Type B pancreatic cell (in vitro differentiated cells): ENCODE measurements at regions not wholly inside any gene's neighbourhood (a gene's known extent, or its start where the extent isn't known, plus 50 kb on each side); places are given as distances from the start of the nearest gene placed in this dataset.

ENCODE experiments used
- DNase-seq: peaks from one replicate; pipeline ENCODE4 v3.0.0; 2021; ENCODE audit warnings: mixed read lengths; ENCODE audit not compliant: unreplicated experiment; ENCODE audit errors: extremely low spot score
- H3K27ac Mint-ChIP-seq: 2 replicates; pipeline ENCODE4 v1.8.0; 2021; ENCODE audit warnings: mild to moderate bottlenecking, mixed read lengths
- H3K27me3 Mint-ChIP-seq: 2 replicates; pipeline ENCODE4 v1.8.0; 2021; ENCODE audit warnings: mixed read lengths
- H3K36me3 Mint-ChIP-seq: 2 replicates; pipeline ENCODE4 v1.8.0; 2021; ENCODE audit warnings: mixed read lengths
- H3K4me1 Mint-ChIP-seq: one replicate; pipeline ENCODE4 v1.8.0; 2021; ENCODE audit warnings: mixed read lengths; ENCODE audit not compliant: unreplicated experiment
- H3K4me3 Mint-ChIP-seq: 2 replicates; pipeline ENCODE4 v1.8.0; 2021; ENCODE audit warnings: mild to moderate bottlenecking, mixed read lengths
- H3K9me3 Mint-ChIP-seq: 2 replicates; pipeline ENCODE4 v1.8.0; 2021; ENCODE audit warnings: mixed read lengths
- TF ChIP-seq, protein P1 (sequence below): fragments of 200-600 bp; sonication (generic); conservative IDR thresholded peaks from 2 replicates; pipeline ENCODE4 v1.5.0; 2021; ENCODE audit warnings: antibody characterized with exemption, mild to moderate bottlenecking

DNA sequence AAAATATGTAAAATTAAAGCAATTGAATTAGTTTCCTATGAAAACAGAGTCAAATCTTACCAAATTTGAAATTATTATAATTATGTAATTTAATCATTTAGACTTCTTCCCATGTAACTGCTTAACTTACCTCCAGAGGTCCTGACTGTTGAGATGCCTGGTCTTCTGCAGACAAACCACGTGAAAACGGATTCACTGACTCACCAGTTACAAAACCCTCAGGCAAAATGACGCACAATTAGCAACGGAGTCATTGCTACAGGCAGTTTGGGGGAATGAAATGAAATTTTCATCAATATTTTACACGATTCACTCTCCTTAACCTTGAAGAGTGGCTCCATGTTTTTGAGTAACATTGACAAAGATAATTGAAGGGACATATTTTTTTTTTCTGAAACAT lies 460.8 kb downstream of the MTRR start:
- DNase-seq = no peak
- TF ChIP-seq, protein P1, sequence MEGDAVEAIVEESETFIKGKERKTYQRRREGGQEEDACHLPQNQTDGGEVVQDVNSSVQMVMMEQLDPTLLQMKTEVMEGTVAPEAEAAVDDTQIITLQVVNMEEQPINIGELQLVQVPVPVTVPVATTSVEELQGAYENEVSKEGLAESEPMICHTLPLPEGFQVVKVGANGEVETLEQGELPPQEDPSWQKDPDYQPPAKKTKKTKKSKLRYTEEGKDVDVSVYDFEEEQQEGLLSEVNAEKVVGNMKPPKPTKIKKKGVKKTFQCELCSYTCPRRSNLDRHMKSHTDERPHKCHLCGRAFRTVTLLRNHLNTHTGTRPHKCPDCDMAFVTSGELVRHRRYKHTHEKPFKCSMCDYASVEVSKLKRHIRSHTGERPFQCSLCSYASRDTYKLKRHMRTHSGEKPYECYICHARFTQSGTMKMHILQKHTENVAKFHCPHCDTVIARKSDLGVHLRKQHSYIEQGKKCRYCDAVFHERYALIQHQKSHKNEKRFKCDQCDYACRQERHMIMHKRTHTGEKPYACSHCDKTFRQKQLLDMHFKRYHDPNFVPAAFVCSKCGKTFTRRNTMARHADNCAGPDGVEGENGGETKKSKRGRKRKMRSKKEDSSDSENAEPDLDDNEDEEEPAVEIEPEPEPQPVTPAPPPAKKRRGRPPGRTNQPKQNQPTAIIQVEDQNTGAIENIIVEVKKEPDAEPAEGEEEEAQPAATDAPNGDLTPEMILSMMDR = no peak
- no peak overlapping the region for H3K4me3 Mint-ChIP-seq
- no peaks in the 10 kb centered on the region for H3K36me3 Mint-ChIP-seq
- H3K9me3 Mint-ChIP-seq = peaks cover 4% of the 10 kb centered on the region
- no peak overlapping the region for H3K27ac Mint-ChIP-seq
- no peaks in the 10 kb centered on the region for H3K4me1 Mint-ChIP-seq
- peaks cover 43% of the 10 kb centered on the region for H3K27me3 Mint-ChIP-seq

DNA sequence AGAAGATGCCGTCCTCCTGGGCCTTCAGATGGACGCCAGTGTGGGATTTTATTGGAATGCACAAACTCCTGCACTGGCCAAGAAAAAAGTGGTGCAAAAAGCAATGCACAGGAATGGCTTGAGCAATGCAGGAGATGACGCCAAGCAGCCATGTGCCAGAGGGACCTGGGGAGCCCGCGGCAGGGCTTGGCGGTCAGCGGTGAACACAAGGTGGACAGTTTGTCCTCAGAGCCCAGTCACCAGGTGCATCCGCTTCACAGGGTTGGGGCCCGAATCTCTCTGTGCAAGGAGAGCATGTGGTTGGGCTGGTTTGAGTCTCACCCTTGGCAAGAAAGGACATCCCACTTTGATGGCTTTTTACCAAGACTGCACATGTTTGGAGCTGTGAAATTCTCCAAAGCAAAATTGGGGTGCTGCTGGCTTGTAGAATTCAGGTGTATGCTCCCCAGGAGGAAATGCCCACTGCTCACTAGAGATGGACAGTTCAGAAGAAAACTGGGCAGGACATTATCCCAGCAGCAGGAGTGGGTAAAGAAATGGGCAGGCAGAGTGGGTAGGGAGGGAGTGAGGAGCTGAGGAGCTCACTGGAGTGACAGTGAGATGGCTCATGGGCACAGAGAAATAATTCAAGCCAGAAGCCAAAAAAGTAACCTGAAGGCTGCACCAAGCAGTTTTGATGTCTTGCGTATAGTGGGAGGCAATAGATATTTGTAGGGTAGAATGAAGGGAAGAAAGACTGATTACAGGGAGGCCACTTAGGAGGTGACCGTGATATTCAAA lies 463.9 kb downstream of the MTRR start:
- DNase-seq = no peak
- no peaks in the 10 kb centered on the region for H3K36me3 Mint-ChIP-seq
- H3K27ac Mint-ChIP-seq = no peak overlapping the region
- TF ChIP-seq, protein P1 = no peak
- H3K27me3 Mint-ChIP-seq = peaks cover 33% of the 10 kb centered on the region
- no peak overlapping the region for H3K4me3 Mint-ChIP-seq
- H3K9me3 Mint-ChIP-seq = peaks cover 4% of the 10 kb centered on the region
- no peaks in the 10 kb centered on the region for H3K4me1 Mint-ChIP-seq

DNA sequence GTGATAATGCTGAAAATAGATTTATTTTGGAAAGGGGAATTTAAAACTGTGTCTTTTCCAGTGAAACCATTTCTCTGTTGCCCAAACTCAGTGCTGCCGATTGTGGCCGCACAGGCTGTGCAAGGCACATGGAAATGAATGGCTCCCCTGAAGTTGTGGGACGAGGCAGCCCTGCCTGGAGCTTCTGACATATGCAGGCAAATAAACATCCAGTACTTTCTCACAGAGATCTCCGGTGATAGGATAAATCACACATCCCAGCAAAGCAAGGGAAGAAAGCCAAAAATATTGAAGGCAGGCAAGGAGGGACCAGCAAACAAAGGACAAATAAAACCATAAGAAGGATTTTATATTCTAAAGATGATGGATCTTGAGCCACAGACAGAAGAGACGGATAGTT lies 464.5 kb downstream of the MTRR start:
- Mint-ChIP-seq H3K9me3 (peaks cover 4% of the 10 kb centered on the region), H3K27me3 (peaks cover 30% of the 10 kb centered on the region), H3K4me1 (no peaks in the 10 kb centered on the region), H3K36me3 (no peaks in the 10 kb centered on the region), H3K4me3 (no peak overlapping the region), H3K27ac (no peak overlapping the region)
- TF ChIP-seq, protein P1 = no peak
- no peak for DNase-seq

DNA sequence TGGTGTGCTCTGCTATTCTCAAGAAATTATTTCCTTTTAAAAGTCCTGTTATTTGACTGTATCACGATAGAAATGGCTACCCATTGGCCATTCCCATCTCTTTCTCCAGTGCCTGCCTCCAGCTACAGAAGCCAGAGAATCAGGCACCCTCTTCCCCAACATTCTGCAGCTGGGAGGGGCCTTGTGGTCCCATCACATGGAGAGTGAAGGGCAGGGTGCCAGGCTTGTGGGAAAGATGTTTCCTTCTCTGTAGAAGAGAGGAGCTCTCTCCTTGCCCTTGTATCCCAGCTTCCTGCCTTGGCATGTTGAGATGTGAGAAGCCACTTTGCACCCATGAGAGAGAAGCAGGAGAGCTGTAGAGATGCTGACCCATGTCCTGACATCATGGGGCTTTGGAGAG lies 465.0 kb downstream of the MTRR start:
- no peak for DNase-seq
- peaks cover 27% of the 10 kb centered on the region for H3K27me3 Mint-ChIP-seq
- peaks cover 4% of the 10 kb centered on the region for H3K9me3 Mint-ChIP-seq
- H3K36me3 Mint-ChIP-seq = no peaks in the 10 kb centered on the region
- no peak overlapping the region for H3K4me3 Mint-ChIP-seq
- no peaks in the 10 kb centered on the region for H3K4me1 Mint-ChIP-seq
- TF ChIP-seq, protein P1 = no peak
- H3K27ac Mint-ChIP-seq = no peak overlapping the region

DNA sequence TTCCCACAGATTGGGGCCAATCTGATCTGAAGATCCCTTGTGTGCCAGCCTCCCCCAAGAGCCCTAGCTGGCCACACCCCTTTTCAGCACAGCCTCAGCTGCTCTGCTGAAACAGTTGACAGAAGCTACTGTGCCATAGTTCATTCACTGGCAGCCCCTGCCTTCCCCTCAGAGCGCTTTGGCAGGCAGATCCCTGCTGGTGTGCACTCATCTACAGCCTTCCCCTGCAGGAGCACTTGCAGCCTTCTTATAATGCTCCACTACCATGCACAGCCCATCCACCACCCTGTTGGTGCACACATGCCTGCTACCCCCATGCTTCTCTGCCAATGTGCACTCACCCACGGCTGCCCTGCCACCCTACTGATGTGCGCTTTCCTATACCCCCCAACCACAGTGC lies 471.3 kb downstream of the MTRR start:
- TF ChIP-seq, protein P1 = no peak
- Mint-ChIP-seq H3K27ac (no peak overlapping the region), H3K9me3 (peaks cover 5% of the 10 kb centered on the region), H3K36me3 (no peaks in the 10 kb centered on the region), H3K4me3 (no peak overlapping the region), H3K4me1 (peaks cover 3% of the 10 kb centered on the region), H3K27me3 (peaks cover 11% of the 10 kb centered on the region)
- no peak for DNase-seq
